Epithelial cell of esophagus (primary cell): ENCODE measurements at regions not wholly inside any gene's neighbourhood (a gene's known extent, or its start where the extent isn't known, plus 50 kb on each side); places are given as distances from the start of the nearest gene placed in this dataset.

ENCODE experiments used
- DNase-seq: peaks from one replicate; pipeline ENCODE4 v3.0.0; 2010; ENCODE audit warnings: low read depth
- H3K4me3 ChIP-seq: 2 replicates; pipeline ENCODE4 v1.5.1; 2011; ENCODE audit warnings: mild to moderate bottlenecking, low read length, control low read depth
- CTCF ChIP-seq: IDR thresholded peaks from 2 replicates; pipeline ENCODE4 v1.5.1; 2011; ENCODE audit warnings: low read depth, mild to moderate bottlenecking, low read length, control low read depth, inconsistent platforms; ENCODE audit not compliant: insufficient read depth; ENCODE audit errors: missing control alignments

- TF ChIP-seq CTCF, result no peak
- no peak for DNase-seq
- H3K4me3 ChIP-seq, result no peak overlapping the region
These were observed 446.4 kb upstream of the ID2 start for GRCh38 chr2:8235419-8235818.

GRCh38 chr2:8236391-8236790 is 445.5 kb upstream of the ID2 start:
- H3K4me3 ChIP-seq, result no peak overlapping the region
- no peak for DNase-seq
- TF ChIP-seq CTCF, result no peak

- H3K4me3 ChIP-seq, result no peak overlapping the region
- no peak for TF ChIP-seq CTCF
- no peak for DNase-seq
These were observed 443.2 kb upstream of the ID2 start for GRCh38 chr2:8238521-8239230.

GRCh38 chr2:8239531-8240088 is 442.2 kb upstream of the ID2 start:
- H3K4me3 ChIP-seq, result no peak overlapping the region
- DNase-seq, result no peak
- no peak for TF ChIP-seq CTCF

GRCh38 chr2:8241317-8241716 is 440.5 kb upstream of the ID2 start:
- H3K4me3 ChIP-seq, result no peak overlapping the region
- no peak for DNase-seq
- TF ChIP-seq CTCF, result no peak

GRCh38 chr2:8242739-8243138 is 439.1 kb upstream of the ID2 start:
- H3K4me3 ChIP-seq, result no peak overlapping the region
- no peak for DNase-seq
- TF ChIP-seq CTCF, result no peak

- no peak overlapping the region for H3K4me3 ChIP-seq
- TF ChIP-seq CTCF, result no peak
- no peak for DNase-seq
These were observed 438.0 kb upstream of the ID2 start for GRCh38 chr2:8243748-8244400.
